NCI-H128 (cell line): ENCODE measurements at regions not wholly inside any gene's neighbourhood (a gene's known extent, or its start where the extent isn't known, plus 50 kb on each side); places are given as distances from the start of the nearest gene placed in this dataset.

ENCODE experiments used
- DNase-seq: peaks from one replicate; lab custom pipeline; 2025; ENCODE audit not compliant: unreplicated experiment; lab: John Stamatoyannopoulos, UW

GRCh38 chr6:110538416-110539160 lies 62.2 kb upstream of the SLC22A16 start:
- DNase-seq = no peak

DNA sequence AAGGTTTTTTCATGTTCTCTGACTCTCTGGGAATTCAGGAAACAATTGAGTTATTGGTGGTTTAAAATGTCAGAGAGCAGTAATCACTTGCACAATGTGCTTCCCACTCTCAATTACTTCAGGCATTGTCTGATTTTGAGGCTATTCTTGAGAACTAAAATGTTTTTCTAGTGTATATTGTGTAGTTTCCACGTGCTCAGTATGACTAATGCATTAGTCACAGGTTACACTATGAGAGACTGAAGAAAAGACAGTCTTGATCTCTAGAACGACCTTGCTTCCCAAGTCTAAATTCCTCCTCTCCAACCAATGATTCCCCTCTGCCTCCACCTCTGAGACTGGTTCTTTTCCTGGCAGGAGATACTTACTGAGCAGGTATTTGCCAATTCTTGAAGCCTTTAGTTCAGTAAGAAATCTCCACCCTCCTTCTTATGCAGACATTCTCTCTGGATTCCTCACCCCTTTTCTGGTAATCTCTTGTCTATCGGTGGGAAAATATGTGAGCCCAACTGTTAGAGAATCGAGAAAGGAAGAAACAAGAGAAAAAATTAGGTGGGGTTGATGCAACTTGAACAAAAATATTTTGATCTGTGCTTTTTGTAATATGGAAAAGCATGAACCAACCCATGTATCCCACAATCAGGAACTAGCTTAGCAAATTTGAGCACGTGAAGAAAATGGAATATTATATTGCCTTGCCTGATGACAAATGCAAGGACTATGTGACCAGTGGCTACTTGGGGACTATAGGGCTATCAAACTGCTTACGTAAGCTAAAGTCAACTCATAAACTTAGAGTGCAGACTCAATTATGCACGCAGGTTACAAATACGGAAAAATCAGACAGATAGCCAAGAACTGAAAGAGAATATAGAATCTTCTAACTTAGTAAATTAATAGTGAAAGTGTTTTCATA lies 61.1 kb upstream of the SLC22A16 start:
- DNase-seq = no peak

DNA sequence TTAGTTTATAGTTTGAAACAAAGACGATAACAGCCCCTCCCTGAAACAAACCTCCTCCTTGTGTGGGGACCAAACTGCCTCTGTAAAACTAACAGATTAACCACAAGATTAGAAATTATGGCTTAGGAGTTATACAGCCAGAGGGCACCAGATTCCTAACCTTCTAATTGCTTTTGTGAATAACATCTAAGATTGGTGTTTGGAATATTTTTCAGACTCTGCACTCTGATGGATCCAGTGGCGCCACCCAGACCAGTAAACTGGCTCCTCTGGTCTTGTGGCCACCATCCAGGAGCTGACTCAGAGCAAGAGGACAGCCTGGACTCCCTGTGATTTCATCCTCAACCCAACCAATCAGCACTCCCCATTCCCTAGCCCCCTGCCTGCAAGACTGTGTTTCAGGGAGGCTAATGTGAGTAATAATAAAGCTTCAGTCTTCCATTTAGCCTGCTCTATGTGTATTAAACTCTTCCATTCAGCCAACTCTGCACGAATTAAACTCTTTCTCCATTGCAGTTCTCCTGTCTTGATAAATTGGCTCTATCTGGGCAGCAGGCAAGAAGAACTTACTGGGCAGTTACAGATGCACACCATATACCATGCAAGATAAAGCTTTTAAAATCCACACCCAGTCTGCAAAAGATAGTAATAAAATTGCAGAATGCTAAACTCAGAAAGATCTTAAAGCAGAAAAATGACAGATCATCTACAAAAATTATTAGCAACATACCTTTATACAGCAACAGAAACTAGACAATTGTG lies 58.5 kb upstream of the SLC22A16 start:
- no peak for DNase-seq

DNA sequence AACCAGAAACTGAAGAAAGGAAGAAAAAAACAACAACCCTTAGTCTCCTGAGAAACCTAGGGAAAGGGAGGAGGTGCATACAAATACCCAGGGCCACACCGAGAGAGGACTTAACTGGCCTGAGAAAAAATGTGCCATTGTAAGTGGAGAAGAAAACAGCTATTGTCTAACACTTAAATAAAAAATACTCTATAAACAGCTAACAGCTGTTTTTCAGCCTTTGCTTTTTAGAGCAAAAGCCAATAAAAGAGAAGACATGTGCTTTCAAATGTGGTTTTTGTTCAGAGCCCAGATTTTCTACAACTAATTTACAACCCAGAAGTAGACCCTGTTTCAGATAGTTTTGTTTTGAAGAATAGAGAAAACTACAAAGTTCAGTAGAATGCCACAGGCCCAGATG lies 56.0 kb upstream of the SLC22A16 start:
- no peak for DNase-seq

DNA sequence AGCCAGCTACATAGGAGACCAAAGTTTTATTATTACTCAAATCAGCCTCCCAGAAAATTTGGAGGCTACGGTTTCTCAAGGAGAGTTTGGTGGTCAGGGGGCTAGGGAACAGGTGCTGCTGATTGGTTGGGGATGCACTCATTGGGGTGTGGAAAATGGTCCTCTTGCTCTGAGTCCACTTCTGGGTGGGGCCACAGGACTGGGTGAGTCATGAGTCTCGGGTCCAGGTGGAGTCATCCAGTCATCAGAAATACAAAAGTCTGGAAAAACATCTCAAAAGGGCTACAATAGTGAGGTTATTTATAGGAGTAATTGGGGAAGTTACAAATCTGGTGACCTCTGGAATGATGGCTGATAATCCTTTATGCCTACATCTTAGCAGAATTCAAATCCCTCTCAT lies 54.3 kb upstream of the SLC22A16 start:
- DNase-seq = no peak

DNA sequence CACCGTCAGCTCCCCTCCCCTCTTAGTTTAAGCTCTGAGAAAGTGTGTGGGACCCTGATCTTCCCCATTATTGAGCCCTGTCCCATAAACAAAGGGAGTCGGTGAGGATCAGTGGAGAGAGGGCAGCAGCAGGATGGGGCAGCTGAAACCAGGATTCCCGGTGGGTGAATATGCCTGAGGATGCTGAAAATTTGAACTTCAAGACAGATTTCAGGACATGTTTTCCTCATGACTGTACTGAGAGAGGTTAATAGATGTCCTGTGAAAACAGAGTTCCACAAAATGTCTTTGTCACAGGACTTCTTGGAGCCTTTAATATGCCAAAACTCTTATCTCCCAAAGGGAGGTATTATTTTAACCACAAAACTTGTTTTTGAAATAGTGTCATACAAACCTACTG lies 53.5 kb upstream of the SLC22A16 start:
- no peak for DNase-seq

- DNase-seq = no peak
These were observed 52.9 kb upstream of the SLC22A16 start for GRCh38 chr6:110529355-110529754.

DNA sequence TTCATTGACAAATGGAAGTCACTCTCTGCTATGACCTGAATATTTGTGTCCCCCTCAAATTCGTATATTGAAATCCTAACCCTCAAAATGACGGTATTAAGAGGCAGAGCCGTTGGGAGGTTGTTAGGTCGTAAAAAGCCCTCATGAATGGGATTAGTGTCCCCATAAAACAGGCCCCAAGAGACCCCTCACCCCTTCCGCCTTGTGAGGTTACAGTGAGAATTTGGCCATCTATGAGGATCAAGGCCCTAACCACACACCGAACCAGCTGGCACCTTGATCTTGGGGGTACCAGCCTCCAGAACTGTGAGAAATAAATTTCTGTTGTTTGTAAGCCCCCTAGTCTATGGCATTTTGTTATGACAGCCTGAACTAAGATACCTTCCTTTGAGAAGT lies 52.5 kb upstream of the SLC22A16 start:
- DNase-seq = no peak

- peak; percentile 44 for DNase-seq
These were observed 51.9 kb upstream of the SLC22A16 start for GRCh38 chr6:110528101-110528929.

DNA sequence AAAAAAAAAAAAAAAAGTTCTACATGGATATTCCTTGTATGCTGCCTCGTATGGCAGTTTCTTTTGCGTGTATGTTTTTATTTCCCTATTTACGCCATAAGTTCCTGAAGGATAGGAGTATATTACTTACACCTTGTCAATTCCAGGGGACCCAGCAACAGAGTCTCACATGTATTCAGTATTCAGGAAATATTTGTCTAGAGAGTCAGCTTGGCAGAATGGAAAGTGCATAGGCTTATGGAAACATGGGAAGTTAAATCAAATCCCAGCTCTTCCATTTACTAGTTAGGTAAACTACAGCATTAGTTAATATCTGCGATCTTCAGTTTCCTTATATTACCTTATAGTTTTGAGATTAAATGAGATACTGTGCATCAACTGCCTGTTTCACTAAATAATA lies 51.1 kb upstream of the SLC22A16 start:
- DNase-seq = no peak

- no peak for DNase-seq
These were observed 50.3 kb upstream of the SLC22A16 start for GRCh38 chr6:110526726-110527125.
